Esophagus muscularis mucosa (tissue), 4 donors: ENCODE measurements at regions not wholly inside any gene's neighbourhood (a gene's known extent, or its start where the extent isn't known, plus 50 kb on each side); places are given as distances from the start of the nearest gene placed in this dataset.

ENCODE experiments used
- DNase-seq: peaks from one replicate; pipeline ENCODE4 v3.0.0-alpha.2; 2017; ENCODE audit errors: extremely low spot score
- H3K27ac ChIP-seq, 4 donors: fragments of 200-600 bp; sonication (generic); replicated peaks in 1 of 4; 1 replicate in 3 of 4; 2 replicates in 1 of 4; pipeline ENCODE4 v1.5.1; 2016 to 2019; ENCODE audit warnings: mild to moderate bottlenecking in 1 of 4
- H3K27me3 ChIP-seq, 4 donors: fragments of 200-600 bp; sonication (generic); one replicate each; pipeline versions ENCODE4 v1.5.1 to v1.6.0; 2016 to 2019
- H3K36me3 ChIP-seq, 4 donors: fragments of 200-600 bp; sonication (generic); one replicate each; pipeline ENCODE4 v1.5.1; 2016 to 2019
- H3K4me1 ChIP-seq, 4 donors: fragments of 200-600 bp; sonication (generic); one replicate each; pipeline ENCODE4 v1.5.1; 2016 to 2019
- H3K4me3 ChIP-seq, 4 donors: fragments of 200-600 bp; sonication (generic); 1 replicate in 2 of 4; 2 replicates in 2 of 4; pipeline ENCODE4 v1.5.1; 2016 to 2019; ENCODE audit warnings: mild to moderate bottlenecking in 4 of 4, moderate library complexity in 1 of 4
- H3K9me3 ChIP-seq, 4 donors: fragments of 200-600 bp; sonication (generic); 1 replicate in 3 of 4; 2 replicates in 1 of 4; pipeline ENCODE4 v1.5.1; 2016 to 2019
- CTCF ChIP-seq, 3 experiments: fragments of 200-600 bp in 2 of 3; fragments of 450-650 bp in 1 of 3; sonication (generic) in 2 of 3; IDR thresholded peaks; one replicate each; pipeline ENCODE4 v1.5.1; 2017 to 2019; ENCODE audit warnings: antibody characterized with exemption in 3 of 3, mild to moderate bottlenecking in 2 of 3, moderate library complexity in 1 of 3
- EP300 ChIP-seq: sonication (generic); formaldehyde crosslinking; IDR thresholded peaks from one replicate; pipeline ENCODE4 v1.6.1; 2017; ENCODE audit warnings: antibody characterized with exemption
- POLR2A ChIP-seq: fragments of 450-650 bp; IDR thresholded peaks from one replicate; pipeline ENCODE4 v1.6.1; 2017; ENCODE audit warnings: antibody characterized with exemption, moderate library complexity, mild to moderate bottlenecking, low read depth
- POLR2AphosphoS5 ChIP-seq, 2 donors: sonication (generic); formaldehyde crosslinking; IDR thresholded peaks; one replicate each; pipeline ENCODE4 v1.6.1; 2017; ENCODE audit warnings: antibody characterized with exemption in 2 of 2
- WGBS: methylation state at CpG from one replicate; pipeline ENCODE4 v1.1.5; 2018; 5-methylcytosine and 5-hydroxymethylcytosine counted together
- intact Hi-C: fragments of 100-400 bp; cut with DNase I; formaldehyde crosslinking; loops from one replicate; pipeline ENCODE4 v1.15.1; 2023

GRCh38 chr16:62130101-62130500 lies 93.9 kb upstream of the CDH8 start:
- Histone ChIP-seq H3K36me3 (no peaks in the 10 kb centered on the region), H3K4me1 (no peaks in the 10 kb centered on the region), H3K9me3 (peaks cover 0 to 8% (median 2%) of the 10 kb centered on the region in 4 donors), H3K27ac (no peak overlapping the region), H3K27me3 (no peaks in the 10 kb centered on the region), H3K4me3 (no peak overlapping the region)
- WGBS: 62% methylated on average over 3 of the region's 4 CpGs
- intact Hi-C loops: no loop called here
- DNase-seq: no peak
- TF ChIP-seq POLR2AphosphoS5 (IDR thresholded peaks at IDR 0.05) (no peak), POLR2A (no peak), CTCF (IDR thresholded peaks at IDR 0.05) (no peak), EP300 (no peak)

GRCh38 chr16:62105244-62105643 lies 69.0 kb upstream of the CDH8 start:
- 87% methylated on average over 1 of the region's 1 CpG for WGBS
- Histone ChIP-seq H3K4me3 (no peak overlapping the region), H3K36me3 (no peaks in the 10 kb centered on the region), H3K27me3 (no peaks in the 10 kb centered on the region), H3K9me3 (no peaks in the 10 kb centered on the region), H3K27ac (no peak overlapping the region), H3K4me1 (no peaks in the 10 kb centered on the region)
- TF ChIP-seq POLR2AphosphoS5 (IDR thresholded peaks at IDR 0.05) (no peak), POLR2A (no peak), CTCF (IDR thresholded peaks at IDR 0.05) (no peak), EP300 (no peak)
- DNase-seq: no peak
- intact Hi-C loops: no loop called here

GRCh38 chr16:62102588-62102987 lies 66.3 kb upstream of the CDH8 start:
- Histone ChIP-seq H3K4me1 (no peaks in the 10 kb centered on the region), H3K4me3 (no peak overlapping the region), H3K9me3 (no peaks in the 10 kb centered on the region), H3K27me3 (no peaks in the 10 kb centered on the region), H3K27ac (no peak overlapping the region), H3K36me3 (no peaks in the 10 kb centered on the region)
- intact Hi-C loops: no loop called here
- no peak for DNase-seq
- TF ChIP-seq POLR2A (no peak), POLR2AphosphoS5 (IDR thresholded peaks at IDR 0.05) (no peak), CTCF (IDR thresholded peaks at IDR 0.05) (no peak), EP300 (no peak)
- WGBS: 89% methylated on average over 1 of the region's 1 CpG

GRCh38 chr16:62100651-62101050 lies 64.4 kb upstream of the CDH8 start:
- WGBS: 48% methylated on average over 2 of the region's 2 CpGs
- intact Hi-C loops: no loop called here
- Histone ChIP-seq H3K36me3 (no peaks in the 10 kb centered on the region), H3K9me3 (no peaks in the 10 kb centered on the region), H3K4me3 (no peak overlapping the region), H3K27me3 (no peaks in the 10 kb centered on the region), H3K27ac (no peak overlapping the region), H3K4me1 (no peaks in the 10 kb centered on the region)
- TF ChIP-seq CTCF (IDR thresholded peaks at IDR 0.05): no peak
- TF ChIP-seq EP300: no peak
- TF ChIP-seq POLR2AphosphoS5 (IDR thresholded peaks at IDR 0.05): no peak
- no peak for TF ChIP-seq POLR2A
- DNase-seq: no peak

GRCh38 chr16:62089715-62090114 lies 53.5 kb upstream of the CDH8 start:
- WGBS: 84% methylated on average over 4 of the region's 4 CpGs
- TF ChIP-seq POLR2A (no peak), POLR2AphosphoS5 (IDR thresholded peaks at IDR 0.05) (no peak), CTCF (IDR thresholded peaks at IDR 0.05) (no peak), EP300 (no peak)
- no peak overlapping the region for H3K27ac ChIP-seq
- DNase-seq: no peak
- no peaks in the 10 kb centered on the region for H3K36me3 ChIP-seq
- no peak overlapping the region for H3K4me3 ChIP-seq
- intact Hi-C loops: no loop called here
- H3K27me3 ChIP-seq: no peaks in the 10 kb centered on the region
- no peaks in the 10 kb centered on the region for H3K9me3 ChIP-seq
- no peaks in the 10 kb centered on the region for H3K4me1 ChIP-seq
